Gastroesophageal sphincter (tissue), 3 donors: ENCODE measurements at regions not wholly inside any gene's neighbourhood (a gene's known extent, or its start where the extent isn't known, plus 50 kb on each side); places are given as distances from the start of the nearest gene placed in this dataset.

ENCODE experiments used
- CTCF ChIP-seq, 4 experiments: fragments of 200-600 bp in 2 of 4; fragments of 450-650 bp in 2 of 4; sonication (generic) in 1 of 4; IDR thresholded peaks; one replicate each; pipeline ENCODE4 v1.5.1; 2017 to 2019; ENCODE audit warnings: antibody characterized with exemption in 4 of 4, mild to moderate bottlenecking in 2 of 4, moderate library complexity in 2 of 4
- EP300 ChIP-seq: sonication (generic); formaldehyde crosslinking; IDR thresholded peaks from one replicate; pipeline ENCODE4 v1.6.1; 2017; ENCODE audit warnings: antibody characterized with exemption, mild to moderate bottlenecking
- POLR2A ChIP-seq, 2 donors: fragments of 450-650 bp; IDR thresholded peaks; one replicate each; pipeline ENCODE4 v1.6.1; 2017; ENCODE audit warnings: antibody characterized with exemption in 2 of 2, mild to moderate bottlenecking in 2 of 2, moderate library complexity in 1 of 2
- POLR2AphosphoS5 ChIP-seq: sonication (generic); formaldehyde crosslinking; IDR thresholded peaks from one replicate; pipeline ENCODE4 v1.6.1; 2017; ENCODE audit warnings: antibody characterized with exemption

- TF ChIP-seq EP300 (no peak), CTCF (IDR thresholded peaks at IDR 0.05) (no peak), POLR2A (IDR thresholded peaks at IDR 0.05) (no peak), POLR2AphosphoS5 (no peak)
Measured at GRCh38 chr14:89731396-89731933, 223.1 kb downstream of the EFCAB11 start.
